Stomach (tissue), 8 donors: ENCODE measurements at regions not wholly inside any gene's neighbourhood (a gene's known extent, or its start where the extent isn't known, plus 50 kb on each side); places are given as distances from the start of the nearest gene placed in this dataset.

Experiments
- DNase-seq, 2 donors: peaks; one replicate each; pipeline versions ENCODE4 v3.0.0 to v3.0.0-alpha.2; 2013 to 2019
- H3K27ac ChIP-seq, 5 donors: fragments of 200-600 bp in 4 of 5; sonication (generic) in 4 of 5; one replicate each; pipeline ENCODE4 v1.5.1; 2013 to 2019; ENCODE audit warnings: mild to moderate bottlenecking in 1 of 5, moderate library complexity in 1 of 5
- H3K27me3 ChIP-seq, 3 donors: fragments of 200-600 bp; sonication (generic); one replicate each; pipeline ENCODE4 v1.5.1; 2017 to 2019; ENCODE audit warnings: mixed run types in 1 of 3
- H3K36me3 ChIP-seq, 4 donors: fragments of 200-600 bp; sonication (generic); 1 replicate in 3 of 4; 2 replicates in 1 of 4; pipeline ENCODE4 v1.5.1; 2016 to 2019
- H3K4me1 ChIP-seq, 4 donors: fragments of 200-600 bp; sonication (generic); one replicate each; pipeline ENCODE4 v1.5.1; 2016 to 2019
- H3K4me3 ChIP-seq, 4 donors: fragments of 200-600 bp; sonication (generic) in 3 of 4; one replicate each; pipeline ENCODE4 v1.5.1; 2016 to 2019; ENCODE audit warnings: mild to moderate bottlenecking in 1 of 4
- H3K9me3 ChIP-seq, 4 donors: fragments of 200-600 bp; sonication (generic); one replicate each; pipeline ENCODE4 v1.5.1; 2016 to 2019
- EP300 ChIP-seq: sonication (generic); formaldehyde crosslinking; IDR thresholded peaks from one replicate; pipeline ENCODE4 v1.6.1; 2017; ENCODE audit warnings: antibody characterized with exemption
- POLR2A ChIP-seq, 4 donors: fragments of 450-650 bp; IDR thresholded peaks; one replicate each; pipeline ENCODE4 v1.6.1; 2016; ENCODE audit warnings: antibody characterized with exemption in 4 of 4, control low read depth in 2 of 4, mild to moderate bottlenecking in 1 of 4, moderate library complexity in 1 of 4
- POLR2AphosphoS5 ChIP-seq, 3 donors: sonication (generic); formaldehyde crosslinking; IDR thresholded peaks; one replicate each; pipeline ENCODE4 v1.6.1; 2016; ENCODE audit warnings: antibody characterized with exemption in 3 of 3
- WGBS, 5 donors: extraction: QIAGEN DNeasy Blood & Tissue Kit in 3 of 5; methylation state at CpG; one replicate each; pipeline versions ENCODE4 v1.1.5 to v1.1.7; 2013 to 2018; 5-methylcytosine and 5-hydroxymethylcytosine counted together
- intact Hi-C: fragments of 100-400 bp; cut with DNase I; formaldehyde crosslinking; loops from one replicate; pipeline ENCODE4 v1.15.1; 2023; ENCODE audit warnings: low total_unique reads
- TF ChIP-seq, protein P1 (sequence below), 7 experiments: fragments of 450-650 bp in 4 of 7; fragments of 200-600 bp in 3 of 7; sonication (generic) in 3 of 7; IDR thresholded peaks; one replicate each; pipeline ENCODE4 v1.5.1; 2016 to 2019; ENCODE audit warnings: antibody characterized with exemption in 7 of 7, control low read depth in 2 of 7, mild to moderate bottlenecking in 1 of 7
- donor health status: healthy with polysubstance abuse.
- donor health status: Bipolar disorder and iron deficiency.
- donor health status: healthy.

DNA sequence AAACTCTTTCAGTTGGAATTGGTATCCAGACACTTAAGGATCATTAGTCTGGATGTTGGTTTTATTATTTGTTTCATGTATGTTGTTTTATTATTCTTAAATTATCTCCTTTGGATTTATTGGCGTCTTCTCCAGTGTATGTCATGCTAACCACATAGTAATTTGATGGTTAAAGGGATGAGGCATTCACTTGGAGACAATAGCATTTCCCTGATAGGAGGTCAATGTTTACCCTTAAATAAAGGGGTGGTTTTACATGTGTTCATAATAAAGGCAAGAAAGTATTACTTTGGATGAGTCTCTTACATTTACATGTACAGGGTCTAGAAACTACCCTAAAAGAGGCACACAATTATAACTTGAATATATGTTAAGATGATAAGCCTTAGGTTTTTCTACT lies 51.2 kb upstream of the RNF144B start:
- Histone ChIP-seq H3K27ac (no peak overlapping the region), H3K4me3 (no peak overlapping the region), H3K36me3 (no peaks in the 10 kb centered on the region), H3K4me1 (no peaks in the 10 kb centered on the region), H3K27me3 (no peaks in the 10 kb centered on the region), H3K9me3 (no peaks in the 10 kb centered on the region)
- intact Hi-C loops, result no loop called here
- TF ChIP-seq POLR2A (IDR thresholded peaks at IDR 0.05) (no peak), EP300 (no peak), POLR2AphosphoS5 (IDR thresholded peaks at IDR 0.05) (no peak)
- TF ChIP-seq, protein P1, sequence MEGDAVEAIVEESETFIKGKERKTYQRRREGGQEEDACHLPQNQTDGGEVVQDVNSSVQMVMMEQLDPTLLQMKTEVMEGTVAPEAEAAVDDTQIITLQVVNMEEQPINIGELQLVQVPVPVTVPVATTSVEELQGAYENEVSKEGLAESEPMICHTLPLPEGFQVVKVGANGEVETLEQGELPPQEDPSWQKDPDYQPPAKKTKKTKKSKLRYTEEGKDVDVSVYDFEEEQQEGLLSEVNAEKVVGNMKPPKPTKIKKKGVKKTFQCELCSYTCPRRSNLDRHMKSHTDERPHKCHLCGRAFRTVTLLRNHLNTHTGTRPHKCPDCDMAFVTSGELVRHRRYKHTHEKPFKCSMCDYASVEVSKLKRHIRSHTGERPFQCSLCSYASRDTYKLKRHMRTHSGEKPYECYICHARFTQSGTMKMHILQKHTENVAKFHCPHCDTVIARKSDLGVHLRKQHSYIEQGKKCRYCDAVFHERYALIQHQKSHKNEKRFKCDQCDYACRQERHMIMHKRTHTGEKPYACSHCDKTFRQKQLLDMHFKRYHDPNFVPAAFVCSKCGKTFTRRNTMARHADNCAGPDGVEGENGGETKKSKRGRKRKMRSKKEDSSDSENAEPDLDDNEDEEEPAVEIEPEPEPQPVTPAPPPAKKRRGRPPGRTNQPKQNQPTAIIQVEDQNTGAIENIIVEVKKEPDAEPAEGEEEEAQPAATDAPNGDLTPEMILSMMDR (IDR thresholded peaks at IDR 0.05), result no peak
- no peak for DNase-seq
- 74 to 94% (median 78%) methylated on average over 1 of the region's 1 CpG for WGBS, 5 donors

DNA sequence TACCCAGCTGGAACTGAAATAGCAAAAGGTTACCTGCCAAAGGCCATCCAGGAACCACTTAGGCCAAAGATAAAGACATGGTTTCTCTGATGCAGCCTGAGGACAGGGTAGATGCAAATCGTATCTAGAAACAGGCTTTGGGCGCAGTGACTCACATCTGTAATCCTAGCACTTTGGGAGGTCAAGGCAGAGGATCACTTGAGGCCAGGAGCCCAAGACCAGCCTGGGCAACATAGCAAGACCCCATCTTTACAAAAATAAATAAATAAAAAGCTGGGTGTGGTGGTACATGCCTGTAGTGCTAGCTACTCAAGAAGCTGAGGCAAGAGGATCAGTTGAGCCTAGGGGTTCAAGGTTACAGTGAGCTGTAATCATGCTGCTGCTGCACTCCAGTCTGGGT lies 52.9 kb upstream of the RNF144B start:
- no peak for TF ChIP-seq EP300
- TF ChIP-seq POLR2A (IDR thresholded peaks at IDR 0.05), result no peak
- TF ChIP-seq POLR2AphosphoS5 (IDR thresholded peaks at IDR 0.05), result no peak
- TF ChIP-seq, protein P1 (IDR thresholded peaks at IDR 0.05), result no peak
- intact Hi-C loops, result no loop called here
- H3K27ac ChIP-seq, result no peak overlapping the region
- H3K36me3 ChIP-seq, result no peaks in the 10 kb centered on the region
- H3K4me3 ChIP-seq, result no peak overlapping the region
- DNase-seq, result no peak
- no peaks in the 10 kb centered on the region for H3K4me1 ChIP-seq
- no peaks in the 10 kb centered on the region for H3K27me3 ChIP-seq
- no peaks in the 10 kb centered on the region for H3K9me3 ChIP-seq
- WGBS, 5 donors, result 90 to 95% (median 94%) methylated on average over 2 of the region's 2 CpGs

DNA sequence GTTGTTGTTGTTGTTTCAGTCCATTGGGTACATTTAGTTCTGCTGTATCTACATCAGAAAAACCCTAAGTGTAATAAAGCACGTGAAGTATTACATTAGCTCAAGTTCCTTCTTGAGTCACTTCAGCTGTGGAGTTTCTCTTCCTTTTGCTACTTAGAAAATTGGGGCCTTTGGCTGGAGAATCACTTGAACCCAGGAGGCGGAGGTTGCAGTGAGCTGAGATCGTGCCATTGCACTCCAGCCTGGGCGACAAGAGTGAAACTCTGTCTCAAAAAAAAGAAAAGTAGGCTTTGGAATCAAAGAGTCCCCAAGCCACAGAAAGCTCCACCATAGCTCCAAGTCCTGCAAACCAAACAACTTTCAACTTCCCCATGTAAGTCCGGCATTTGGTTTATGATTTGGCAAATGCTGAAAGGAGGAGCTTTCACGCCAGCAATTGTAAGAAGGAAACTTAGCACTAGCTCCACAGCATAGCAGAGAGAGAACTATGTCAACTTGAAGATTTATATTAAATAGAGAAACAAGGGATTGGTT lies 56.5 kb upstream of the RNF144B start:
- H3K27me3 ChIP-seq, result no peaks in the 10 kb centered on the region
- H3K9me3 ChIP-seq, result no peaks in the 10 kb centered on the region
- H3K4me3 ChIP-seq, result no peak overlapping the region
- no peaks in the 10 kb centered on the region for H3K36me3 ChIP-seq
- H3K27ac ChIP-seq, result peak overlapping the region in 2 of 5 donors; percentile 71 to 72
- WGBS, 5 donors, result 64 to 81% (median 73%) methylated on average over 6 of the region's 6 CpGs
- TF ChIP-seq POLR2AphosphoS5 (IDR thresholded peaks at IDR 0.05) (no peak), POLR2A (IDR thresholded peaks at IDR 0.05) (no peak), EP300 (no peak)
- TF ChIP-seq, protein P1 (IDR thresholded peaks at IDR 0.05), result no peak
- DNase-seq, result no peak
- intact Hi-C loops, result no loop called here
- H3K4me1 ChIP-seq, result peaks cover 0 to 11% (median 0%) of the 10 kb centered on the region in 4 donors

DNA sequence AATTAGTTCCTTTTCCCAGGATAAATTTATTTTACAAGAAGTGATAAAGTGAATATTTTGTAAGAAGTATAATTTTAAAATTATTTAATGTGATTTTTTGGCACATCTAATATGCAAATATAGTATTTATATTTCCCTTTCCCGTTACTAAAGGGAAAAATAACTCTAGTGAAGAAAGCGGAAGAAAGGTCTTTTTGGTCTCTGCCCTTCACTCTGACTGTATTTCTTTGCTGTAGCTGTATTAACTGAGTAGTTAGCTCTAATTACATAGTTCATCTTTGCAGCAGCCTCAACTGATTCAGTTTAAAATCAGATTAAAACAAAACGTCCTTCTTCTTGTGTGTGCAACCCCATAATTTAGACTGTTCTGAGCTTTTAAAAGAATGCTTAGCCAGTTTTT lies 57.4 kb upstream of the RNF144B start:
- Histone ChIP-seq H3K4me1 (peaks cover 0 to 13% (median under 1%) of the 10 kb centered on the region in 4 donors), H3K27me3 (no peaks in the 10 kb centered on the region), H3K4me3 (no peak overlapping the region), H3K27ac (peak overlapping the region in 3 of 5 donors; percentile 6 to 72 (median 71)), H3K9me3 (no peaks in the 10 kb centered on the region), H3K36me3 (no peaks in the 10 kb centered on the region)
- DNase-seq, result no peak
- WGBS, 5 donors, result 68 to 83% (median 74%) methylated on average over 3 of the region's 3 CpGs
- intact Hi-C loops, result no loop called here
- TF ChIP-seq EP300 (no peak), POLR2A (IDR thresholded peaks at IDR 0.05) (no peak), POLR2AphosphoS5 (IDR thresholded peaks at IDR 0.05) (no peak)
- TF ChIP-seq, protein P1 (IDR thresholded peaks at IDR 0.05), result no peak
